IPS-18c (cell line): ENCODE measurements at regions not wholly inside any gene's neighbourhood (a gene's known extent, or its start where the extent isn't known, plus 50 kb on each side); places are given as distances from the start of the nearest gene placed in this dataset.
"Not testable (repeated sequence)": the region's sequence is repeated elsewhere in the genome, so short reads cannot be mapped to it uniquely, and the experiment has no call there.

Experiments
- H3K4me3 ChIP-seq: 2 replicates; pipeline ENCODE4 v1.7.0; 2013; ENCODE audit warnings: low read depth, mild to moderate bottlenecking, low read length, moderate library complexity; ENCODE audit not compliant: insufficient read depth
- H3K9me3 ChIP-seq: one replicate; pipeline ENCODE4 v1.6.1; 2013; ENCODE audit warnings: mild to moderate bottlenecking, low read length, moderate library complexity; ENCODE audit not compliant: control insufficient read depth, insufficient read depth

GRCh38 chr5:105150323-105150722, 1587.7 kb upstream of the NUDT12 start:
- Histone ChIP-seq H3K9me3 (no peaks in the 10 kb centered on the region), H3K4me3 (no peak overlapping the region)

- Histone ChIP-seq H3K4me3 (no peak overlapping the region), H3K9me3 (no peaks in the 10 kb centered on the region)
These were observed 1584.3 kb upstream of the NUDT12 start for GRCh38 chr5:105146867-105147266.

GRCh38 chr5:105145152-105145551, 1582.6 kb upstream of the NUDT12 start:
- Histone ChIP-seq H3K9me3 (no peaks in the 10 kb centered on the region), H3K4me3 (no peak overlapping the region)

GRCh38 chr5:105134328-105134727, 1571.7 kb upstream of the NUDT12 start:
- H3K4me3 ChIP-seq, result no peak overlapping the region
- H3K9me3 ChIP-seq, result no peaks in the 10 kb centered on the region

- H3K4me3 ChIP-seq, result no peak overlapping the region
These were observed 1570.5 kb upstream of the NUDT12 start for GRCh38 chr5:105133087-105133486.

GRCh38 chr5:105132581-105132980, 1570.0 kb upstream of the NUDT12 start:
- Histone ChIP-seq H3K9me3 (no peaks in the 10 kb centered on the region), H3K4me3 (no peak overlapping the region)

More at GRCh38 chr5:105133087-105133486, 1570.5 kb upstream of the NUDT12 start:
- H3K9me3 ChIP-seq, result no peaks in the 10 kb centered on the region

GRCh38 chr5:105131045-105131444, 1568.5 kb upstream of the NUDT12 start:
- H3K4me3 ChIP-seq, result no peak overlapping the region
- H3K9me3 ChIP-seq, result no peaks in the 10 kb centered on the region

- Histone ChIP-seq H3K4me3 (no peak overlapping the region), H3K9me3 (no peaks in the 10 kb centered on the region)
These were observed 1539.0 kb upstream of the NUDT12 start for GRCh38 chr5:105101577-105101976.

GRCh38 chr5:105088961-105089360, 1526.4 kb upstream of the NUDT12 start:
- H3K9me3 ChIP-seq, result peaks cover 5% of the 10 kb centered on the region
- H3K4me3 ChIP-seq, result no peak overlapping the region

- peaks cover 5% of the 10 kb centered on the region for H3K9me3 ChIP-seq
- H3K4me3 ChIP-seq, result no peak overlapping the region
These were observed 1525.5 kb upstream of the NUDT12 start for GRCh38 chr5:105088102-105088501.

GRCh38 chr5:105057893-105058292, 1495.3 kb upstream of the NUDT12 start:
- Histone ChIP-seq H3K9me3 (no peaks in the 10 kb centered on the region), H3K4me3 (no peak overlapping the region)

GRCh38 chr5:105057001-105057436, 1494.4 kb upstream of the NUDT12 start:
- Histone ChIP-seq H3K9me3 (no peaks in the 10 kb centered on the region), H3K4me3 (no peak overlapping the region)

- H3K9me3 ChIP-seq, result no peaks in the 10 kb centered on the region
- no peak overlapping the region for H3K4me3 ChIP-seq
These were observed 1491.8 kb upstream of the NUDT12 start for GRCh38 chr5:105054406-105054805.

- H3K9me3 ChIP-seq, result no peaks in the 10 kb centered on the region
- H3K4me3 ChIP-seq, result no peak overlapping the region
These were observed 1480.0 kb upstream of the NUDT12 start for GRCh38 chr5:105042623-105043022.

- H3K9me3 ChIP-seq, H3K4me3 ChIP-seq: not testable (repeated sequence)
These were observed 1474.2 kb upstream of the NUDT12 start for GRCh38 chr5:105036814-105037213.

- Histone ChIP-seq H3K9me3 (no peaks in the 10 kb centered on the region), H3K4me3 (no peak overlapping the region)
These were observed 1471.8 kb upstream of the NUDT12 start for GRCh38 chr5:105034401-105034763.

- no peaks in the 10 kb centered on the region for H3K9me3 ChIP-seq
- H3K4me3 ChIP-seq, result no peak overlapping the region
These were observed 1471.2 kb upstream of the NUDT12 start for GRCh38 chr5:105033637-105034400.

- Histone ChIP-seq H3K4me3 (no peak overlapping the region), H3K9me3 (no peaks in the 10 kb centered on the region)
These were observed 1470.3 kb upstream of the NUDT12 start for GRCh38 chr5:105032917-105033316.

GRCh38 chr5:105030153-105030552, 1467.6 kb upstream of the NUDT12 start:
- no peak overlapping the region for H3K4me3 ChIP-seq
- no peaks in the 10 kb centered on the region for H3K9me3 ChIP-seq
